Ishikawa (cell line): ENCODE measurements at regions not wholly inside any gene's neighbourhood (a gene's known extent, or its start where the extent isn't known, plus 50 kb on each side); places are given as distances from the start of the nearest gene placed in this dataset.

Experiments
- CEBPB ChIP-seq: IDR thresholded peaks from 2 replicates; pipeline ENCODE4 v1.6.1; 2012
- CREB1 ChIP-seq: IDR thresholded peaks from 2 replicates; pipeline ENCODE4 v1.6.1; 2012; ENCODE audit warnings: low read depth
- EGR1 ChIP-seq: IDR thresholded peaks from 2 replicates; pipeline ENCODE4 v1.6.1; 2012
- EP300 ChIP-seq: IDR thresholded peaks from 2 replicates; pipeline ENCODE4 v1.6.1; 2012; ENCODE audit warnings: borderline replicate concordance
- MAX ChIP-seq: IDR thresholded peaks from 2 replicates; pipeline ENCODE4 v1.6.1; 2012
- NFIC ChIP-seq: IDR thresholded peaks from 2 replicates; pipeline ENCODE4 v1.6.1; 2012
- RAD21 ChIP-seq: IDR thresholded peaks from 2 replicates; pipeline ENCODE4 v1.6.1; 2012; ENCODE audit warnings: low read depth
- YY1 ChIP-seq: IDR thresholded peaks from 2 replicates; pipeline ENCODE4 v1.6.1; 2012; ENCODE audit warnings: low read depth
- ZBTB7A ChIP-seq: IDR thresholded peaks from 2 replicates; pipeline ENCODE4 v1.6.1; 2012; ENCODE audit warnings: low read depth
- TF ChIP-seq, protein P1 (sequence below): IDR thresholded peaks from 2 replicates; pipeline ENCODE4 v1.6.1; 2012; ENCODE audit warnings: low read depth, mild to moderate bottlenecking

GRCh38 chr12:123070267-123071081, 80.4 kb downstream of the PITPNM2 start:
- TF ChIP-seq EP300 = no peak
- no peak for TF ChIP-seq RAD21
- TF ChIP-seq CEBPB = no peak
- no peak for TF ChIP-seq MAX
- TF ChIP-seq ZBTB7A = no peak
- no peak for TF ChIP-seq NFIC
- no peak for TF ChIP-seq YY1
- TF ChIP-seq, protein P1, sequence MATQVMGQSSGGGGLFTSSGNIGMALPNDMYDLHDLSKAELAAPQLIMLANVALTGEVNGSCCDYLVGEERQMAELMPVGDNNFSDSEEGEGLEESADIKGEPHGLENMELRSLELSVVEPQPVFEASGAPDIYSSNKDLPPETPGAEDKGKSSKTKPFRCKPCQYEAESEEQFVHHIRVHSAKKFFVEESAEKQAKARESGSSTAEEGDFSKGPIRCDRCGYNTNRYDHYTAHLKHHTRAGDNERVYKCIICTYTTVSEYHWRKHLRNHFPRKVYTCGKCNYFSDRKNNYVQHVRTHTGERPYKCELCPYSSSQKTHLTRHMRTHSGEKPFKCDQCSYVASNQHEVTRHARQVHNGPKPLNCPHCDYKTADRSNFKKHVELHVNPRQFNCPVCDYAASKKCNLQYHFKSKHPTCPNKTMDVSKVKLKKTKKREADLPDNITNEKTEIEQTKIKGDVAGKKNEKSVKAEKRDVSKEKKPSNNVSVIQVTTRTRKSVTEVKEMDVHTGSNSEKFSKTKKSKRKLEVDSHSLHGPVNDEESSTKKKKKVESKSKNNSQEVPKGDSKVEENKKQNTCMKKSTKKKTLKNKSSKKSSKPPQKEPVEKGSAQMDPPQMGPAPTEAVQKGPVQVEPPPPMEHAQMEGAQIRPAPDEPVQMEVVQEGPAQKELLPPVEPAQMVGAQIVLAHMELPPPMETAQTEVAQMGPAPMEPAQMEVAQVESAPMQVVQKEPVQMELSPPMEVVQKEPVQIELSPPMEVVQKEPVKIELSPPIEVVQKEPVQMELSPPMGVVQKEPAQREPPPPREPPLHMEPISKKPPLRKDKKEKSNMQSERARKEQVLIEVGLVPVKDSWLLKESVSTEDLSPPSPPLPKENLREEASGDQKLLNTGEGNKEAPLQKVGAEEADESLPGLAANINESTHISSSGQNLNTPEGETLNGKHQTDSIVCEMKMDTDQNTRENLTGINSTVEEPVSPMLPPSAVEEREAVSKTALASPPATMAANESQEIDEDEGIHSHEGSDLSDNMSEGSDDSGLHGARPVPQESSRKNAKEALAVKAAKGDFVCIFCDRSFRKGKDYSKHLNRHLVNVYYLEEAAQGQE = no peak
- TF ChIP-seq EGR1 = no peak
- TF ChIP-seq CREB1 = no peak
